A673 (cell line): ENCODE measurements at regions not wholly inside any gene's neighbourhood (a gene's known extent, or its start where the extent isn't known, plus 50 kb on each side); places are given as distances from the start of the nearest gene placed in this dataset.

ENCODE experiments used
- EZH2 ChIP-seq: fragments of 200-600 bp; sonication (generic); IDR thresholded peaks from 2 replicates; pipeline ENCODE4 v1.6.1; 2017; ENCODE audit warnings: borderline replicate concordance, low read depth, mild to moderate bottlenecking, mixed read lengths, antibody characterized with exemption, low read length; ENCODE audit not compliant: poor library complexity, severe bottlenecking
- TF ChIP-seq, protein P1 (sequence below): fragments of 300-800, 200-600 bp; sonication (generic); conservative IDR thresholded peaks from 2 replicates; pipeline ENCODE4 v1.5.1; 2017; ENCODE audit warnings: low read depth, mild to moderate bottlenecking, antibody characterized with exemption, low read length, moderate library complexity, mixed read lengths

DNA sequence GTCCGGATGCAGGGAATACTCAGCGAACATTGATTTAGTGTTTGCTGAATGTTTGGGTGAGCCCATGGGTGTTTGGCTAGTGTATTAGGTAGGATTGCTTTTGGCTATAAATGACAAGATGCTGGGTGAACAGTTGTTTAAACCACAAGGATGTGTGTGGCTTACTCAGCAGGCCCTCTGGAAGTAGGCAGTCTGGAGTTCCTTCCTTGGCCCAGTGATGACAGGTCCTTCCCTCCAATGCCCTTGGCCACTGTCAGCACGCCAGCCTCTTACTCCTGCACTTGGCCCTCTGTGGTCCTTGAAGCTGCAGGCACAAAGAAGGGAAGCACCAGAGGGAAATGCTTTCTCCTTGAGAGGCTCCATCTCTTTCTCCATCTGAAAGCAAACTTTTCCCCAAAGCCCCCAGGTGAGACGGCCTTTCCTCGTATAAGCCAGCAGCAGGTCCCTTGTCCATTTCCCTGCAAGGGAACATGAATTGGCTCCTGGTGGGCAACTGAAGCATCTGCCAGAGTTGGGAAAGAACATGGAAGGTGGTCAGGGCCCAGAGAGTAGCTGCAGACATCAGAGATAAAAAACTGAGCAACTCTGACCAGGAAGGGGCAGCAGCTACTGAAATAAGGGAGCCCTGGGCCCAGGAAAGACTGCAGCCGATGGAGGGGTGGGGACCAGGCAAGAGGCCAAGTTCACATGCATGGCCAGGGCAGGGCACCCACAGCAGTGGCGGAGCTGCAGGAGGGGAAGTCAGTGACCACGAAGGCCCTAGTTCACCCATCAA, 105.0 kb downstream of the TPRA1 start:
- TF ChIP-seq, protein P1, sequence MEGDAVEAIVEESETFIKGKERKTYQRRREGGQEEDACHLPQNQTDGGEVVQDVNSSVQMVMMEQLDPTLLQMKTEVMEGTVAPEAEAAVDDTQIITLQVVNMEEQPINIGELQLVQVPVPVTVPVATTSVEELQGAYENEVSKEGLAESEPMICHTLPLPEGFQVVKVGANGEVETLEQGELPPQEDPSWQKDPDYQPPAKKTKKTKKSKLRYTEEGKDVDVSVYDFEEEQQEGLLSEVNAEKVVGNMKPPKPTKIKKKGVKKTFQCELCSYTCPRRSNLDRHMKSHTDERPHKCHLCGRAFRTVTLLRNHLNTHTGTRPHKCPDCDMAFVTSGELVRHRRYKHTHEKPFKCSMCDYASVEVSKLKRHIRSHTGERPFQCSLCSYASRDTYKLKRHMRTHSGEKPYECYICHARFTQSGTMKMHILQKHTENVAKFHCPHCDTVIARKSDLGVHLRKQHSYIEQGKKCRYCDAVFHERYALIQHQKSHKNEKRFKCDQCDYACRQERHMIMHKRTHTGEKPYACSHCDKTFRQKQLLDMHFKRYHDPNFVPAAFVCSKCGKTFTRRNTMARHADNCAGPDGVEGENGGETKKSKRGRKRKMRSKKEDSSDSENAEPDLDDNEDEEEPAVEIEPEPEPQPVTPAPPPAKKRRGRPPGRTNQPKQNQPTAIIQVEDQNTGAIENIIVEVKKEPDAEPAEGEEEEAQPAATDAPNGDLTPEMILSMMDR: no peak
- no peak for TF ChIP-seq EZH2
